GM21723 (cell line): ENCODE measurements at regions not wholly inside any gene's neighbourhood (a gene's known extent, or its start where the extent isn't known, plus 50 kb on each side); places are given as distances from the start of the nearest gene placed in this dataset.

ENCODE experiments used
- ATAC-seq: cut with Tn5 transposase; IDR thresholded peaks from one replicate; pipeline ENCODE4 v1.9.1; 2021; ENCODE audit warnings: mild to moderate bottlenecking, moderate library complexity; ENCODE audit not compliant: unreplicated experiment

- no peak for ATAC-seq
Measured at GRCh38 chr17:12429116-12429515, 236.6 kb upstream of the MYOCD start.

GRCh38 chr17:12431188-12431587 lies 234.5 kb upstream of the MYOCD start:
- ATAC-seq: peak; percentile 89

GRCh38 chr17:12438212-12438611 lies 227.5 kb upstream of the MYOCD start:
- ATAC-seq: no peak

- no peak for ATAC-seq
Measured at GRCh38 chr17:12438813-12439586, 226.7 kb upstream of the MYOCD start.

- no peak for ATAC-seq
Measured at GRCh38 chr17:12445331-12445730, 220.4 kb upstream of the MYOCD start.

- no peak for ATAC-seq
Measured at GRCh38 chr17:12457493-12457892, 208.2 kb upstream of the MYOCD start.

- ATAC-seq: no peak
Measured at GRCh38 chr17:12459736-12460135, 206.0 kb upstream of the MYOCD start.

GRCh38 chr17:12463102-12463501 lies 202.6 kb upstream of the MYOCD start:
- ATAC-seq: no peak

- no peak for ATAC-seq
Measured at GRCh38 chr17:12472252-12473173, 193.2 kb upstream of the MYOCD start.

- no peak for ATAC-seq
Measured at GRCh38 chr17:12478311-12478710, 187.4 kb upstream of the MYOCD start.

GRCh38 chr17:12485361-12485906 lies 180.3 kb upstream of the MYOCD start:
- no peak for ATAC-seq

- no peak for ATAC-seq
Measured at GRCh38 chr17:12489325-12489724, 176.4 kb upstream of the MYOCD start.

GRCh38 chr17:12492450-12492849 lies 173.2 kb upstream of the MYOCD start:
- ATAC-seq: no peak

GRCh38 chr17:12505866-12506265 lies 159.8 kb upstream of the MYOCD start:
- ATAC-seq: no peak

- no peak for ATAC-seq
Measured at GRCh38 chr17:12507026-12507595, 158.6 kb upstream of the MYOCD start.

GRCh38 chr17:12509801-12510200 lies 155.9 kb upstream of the MYOCD start:
- no peak for ATAC-seq

- no peak for ATAC-seq
Measured at GRCh38 chr17:12510535-12510934, 155.2 kb upstream of the MYOCD start.

GRCh38 chr17:12512694-12513355 lies 152.9 kb upstream of the MYOCD start:
- ATAC-seq: no peak

GRCh38 chr17:12514596-12514995 lies 151.1 kb upstream of the MYOCD start:
- no peak for ATAC-seq

GRCh38 chr17:12519956-12520594 lies 145.6 kb upstream of the MYOCD start:
- ATAC-seq: no peak
